Kidney (tissue), 13 donors: ENCODE measurements at regions not wholly inside any gene's neighbourhood (a gene's known extent, or its start where the extent isn't known, plus 50 kb on each side); places are given as distances from the start of the nearest gene placed in this dataset.

Experiments used
- DNase-seq, 5 donors: peaks; one replicate each; pipeline ENCODE4 v3.0.0-alpha.2; 2013 to 2020
- FAIRE-seq: peaks from 2 replicates; lab custom pipeline; 2012; peaks lifted over from hg19 to GRCh38; lab: Jason Lieb, UNC
- H3K27ac ChIP-seq, 2 donors: one replicate each; pipeline ENCODE4 v1.7.0; 2013; ENCODE audit warnings: low read depth in 2 of 2, low read length in 2 of 2, inconsistent platforms in 1 of 2
- H3K27me3 ChIP-seq: one replicate; pipeline ENCODE4 v1.7.1; 2013; ENCODE audit warnings: low read length, inconsistent platforms; ENCODE audit not compliant: control insufficient read depth, insufficient read depth
- H3K36me3 ChIP-seq, 3 donors: one replicate each; pipeline versions ENCODE4 v1.7.0 to v1.7.1; 2013; ENCODE audit warnings: low read length in 3 of 3, control low read depth in 1 of 3, inconsistent platforms in 1 of 3; ENCODE audit not compliant: insufficient read depth in 3 of 3, control insufficient read depth in 2 of 3
- H3K4me1 ChIP-seq, 3 donors: one replicate each; pipeline versions ENCODE4 v1.7.0 to v1.7.1; 2013; ENCODE audit warnings: low read length in 3 of 3, inconsistent platforms in 1 of 3, low read depth in 1 of 3; ENCODE audit not compliant: control insufficient read depth in 2 of 3, insufficient read depth in 2 of 3
- H3K4me3 ChIP-seq, 3 donors: one replicate each; pipeline versions ENCODE4 v1.7.0 to v1.8.1; 2013; ENCODE audit warnings: low read length in 3 of 3, control low read depth in 1 of 3, inconsistent platforms in 1 of 3
- H3K9ac ChIP-seq, 3 donors: one replicate each; pipeline versions ENCODE4 v1.7.0 to v1.7.1; 2013; ENCODE audit warnings: low read length in 3 of 3, control low read depth in 1 of 3, inconsistent platforms in 1 of 3
- H3K9me3 ChIP-seq, 3 donors: one replicate each; pipeline versions ENCODE4 v1.7.0 to v1.7.1; 2013; ENCODE audit warnings: low read length in 3 of 3, control low read depth in 1 of 3, inconsistent platforms in 1 of 3; ENCODE audit not compliant: control insufficient read depth in 2 of 3, insufficient read depth in 1 of 3
- intact Hi-C: fragments of 100-400 bp; cut with DNase I; formaldehyde crosslinking; loops from one replicate; pipeline ENCODE4 v1.11.1; 2022
- TF ChIP-seq, protein P1 (sequence below): IDR thresholded peaks from 3 replicates; pipeline ENCODE4 v1.5.1; 2012; ENCODE audit warnings: mild to moderate bottlenecking, moderate library complexity, borderline replicate concordance; ENCODE audit not compliant: insufficient read depth; ENCODE audit errors: extremely low read depth
- donor health status: control.
- donor health status: control.
- donor health status: control.
- donor health status: control.
- donor health status: control.
- donor health status: DM: yes; HTN: yes; CAD: no.
- donor health status: Normal renal cell carcinoma (clear cell type).

DNA sequence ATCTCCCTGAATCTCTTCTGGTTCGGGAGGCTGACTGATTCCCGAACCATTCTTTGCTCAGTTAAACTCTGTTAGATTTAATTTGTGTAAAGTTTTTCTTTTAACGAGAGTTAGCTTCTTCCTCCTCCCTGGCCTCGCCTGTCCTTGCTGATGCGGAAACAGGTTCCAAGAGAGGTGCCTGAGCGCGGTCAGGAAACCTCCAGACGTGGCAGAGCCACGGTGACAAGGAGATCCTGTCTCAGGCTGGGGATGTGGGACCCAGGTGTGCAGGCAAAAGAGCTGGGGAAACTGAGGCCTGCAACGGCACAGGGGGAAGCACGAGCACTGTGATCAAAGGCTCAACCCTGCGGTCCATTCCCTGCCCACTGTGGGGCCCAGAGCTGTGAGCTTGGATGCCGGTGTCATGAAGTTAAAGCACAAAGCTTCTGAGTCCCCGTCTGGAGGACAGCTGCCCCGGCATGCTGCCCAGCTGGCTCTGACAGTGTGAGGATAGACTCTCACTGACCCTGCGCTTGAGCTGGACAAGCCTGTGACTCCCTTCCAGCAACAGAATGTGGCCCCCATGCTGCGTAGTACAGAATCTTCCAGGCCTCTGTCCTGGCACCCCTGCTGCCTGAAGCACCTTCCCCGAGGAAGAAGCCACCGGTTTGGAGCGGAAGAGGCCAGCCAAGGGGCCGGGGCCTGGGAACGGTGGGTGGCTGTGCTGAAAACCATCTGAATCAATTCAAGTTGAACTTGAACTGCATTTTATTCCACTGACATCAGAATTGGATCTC, 960.6 kb downstream of the BRD1 start:
- Histone ChIP-seq H3K4me1 (no peaks in the 10 kb centered on the region), H3K36me3 (no peaks in the 10 kb centered on the region), H3K9ac (no peak overlapping the region), H3K27ac (no peak overlapping the region), H3K4me3 (no peak overlapping the region), H3K27me3 (no peaks in the 10 kb centered on the region), H3K9me3 (peaks cover 0 to 3% (median 0%) of the 10 kb centered on the region in 3 donors)
- TF ChIP-seq, protein P1, sequence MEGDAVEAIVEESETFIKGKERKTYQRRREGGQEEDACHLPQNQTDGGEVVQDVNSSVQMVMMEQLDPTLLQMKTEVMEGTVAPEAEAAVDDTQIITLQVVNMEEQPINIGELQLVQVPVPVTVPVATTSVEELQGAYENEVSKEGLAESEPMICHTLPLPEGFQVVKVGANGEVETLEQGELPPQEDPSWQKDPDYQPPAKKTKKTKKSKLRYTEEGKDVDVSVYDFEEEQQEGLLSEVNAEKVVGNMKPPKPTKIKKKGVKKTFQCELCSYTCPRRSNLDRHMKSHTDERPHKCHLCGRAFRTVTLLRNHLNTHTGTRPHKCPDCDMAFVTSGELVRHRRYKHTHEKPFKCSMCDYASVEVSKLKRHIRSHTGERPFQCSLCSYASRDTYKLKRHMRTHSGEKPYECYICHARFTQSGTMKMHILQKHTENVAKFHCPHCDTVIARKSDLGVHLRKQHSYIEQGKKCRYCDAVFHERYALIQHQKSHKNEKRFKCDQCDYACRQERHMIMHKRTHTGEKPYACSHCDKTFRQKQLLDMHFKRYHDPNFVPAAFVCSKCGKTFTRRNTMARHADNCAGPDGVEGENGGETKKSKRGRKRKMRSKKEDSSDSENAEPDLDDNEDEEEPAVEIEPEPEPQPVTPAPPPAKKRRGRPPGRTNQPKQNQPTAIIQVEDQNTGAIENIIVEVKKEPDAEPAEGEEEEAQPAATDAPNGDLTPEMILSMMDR, result no peak
- DNase-seq (peak in 3 of 5 donors; percentile 5 to 42 (median 32)), FAIRE-seq (no peak)
- intact Hi-C loops, result no loop called here

- intact Hi-C loops, result no loop called here
- H3K9ac ChIP-seq, result no peak overlapping the region
- H3K4me1 ChIP-seq, result no peaks in the 10 kb centered on the region
- H3K27me3 ChIP-seq, result no peaks in the 10 kb centered on the region
- H3K27ac ChIP-seq, result no peak overlapping the region
- no peaks in the 10 kb centered on the region for H3K36me3 ChIP-seq
- no peak overlapping the region for H3K4me3 ChIP-seq
- TF ChIP-seq, protein P1, result no peak
- H3K9me3 ChIP-seq, result peaks cover 0 to 2% (median 0%) of the 10 kb centered on the region in 3 donors
- DNase-seq (peak in 2 of 5 donors; percentile 23 to 38), FAIRE-seq (no peak)
Measured at GRCh38 chr22:48864748-48865147, 962.9 kb downstream of the BRD1 start.

DNA sequence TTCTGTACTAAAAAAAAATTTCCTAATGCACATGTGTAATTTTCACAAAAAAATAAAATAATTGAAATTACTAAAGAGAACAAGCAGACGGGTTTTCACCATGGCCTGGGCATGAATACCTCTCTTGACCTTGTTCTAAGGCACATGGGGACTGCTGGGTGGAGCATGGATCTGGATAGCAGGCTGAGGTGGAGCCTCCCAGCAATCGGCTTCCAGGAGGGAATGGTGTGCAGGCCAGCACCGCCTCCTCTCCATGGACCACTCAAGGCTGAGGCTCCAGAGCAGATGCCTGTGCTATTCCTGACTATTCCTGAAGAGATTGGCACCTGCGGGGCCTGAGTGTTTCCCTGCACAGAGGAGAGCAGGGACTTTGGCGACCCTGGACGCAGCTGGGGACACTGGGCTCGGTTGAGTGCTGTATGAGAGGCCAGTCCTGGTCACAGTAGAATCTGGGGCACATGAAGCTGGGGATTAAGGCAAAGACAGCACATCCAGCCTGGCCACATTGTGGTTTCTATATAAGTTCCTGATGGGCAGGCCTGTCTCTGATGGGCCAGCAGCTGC, 963.6 kb downstream of the BRD1 start:
- Histone ChIP-seq H3K9ac (no peak overlapping the region), H3K27ac (no peak overlapping the region), H3K4me3 (no peak overlapping the region), H3K36me3 (no peaks in the 10 kb centered on the region), H3K4me1 (no peaks in the 10 kb centered on the region), H3K27me3 (no peaks in the 10 kb centered on the region), H3K9me3 (no peaks in the 10 kb centered on the region)
- intact Hi-C loops, result no loop called here
- FAIRE-seq, result no peak
- peak in 1 of 5 donors; percentile 32 for DNase-seq
- TF ChIP-seq, protein P1, result no peak
